Hypothalamus (tissue), 51 donors: ENCODE measurements at regions not wholly inside any gene's neighbourhood (a gene's known extent, or its start where the extent isn't known, plus 50 kb on each side); places are given as distances from the start of the nearest gene placed in this dataset.

Source experiments
- DNase-seq, 51 donors: peaks; one replicate each; lab custom pipeline; 2025; lab: John Stamatoyannopoulos, UW

GRCh38 chr11:112507281-112507680 lies 246.6 kb upstream of the PLET1 start:
- DNase-seq = no peak

- no peak for DNase-seq
Observed at GRCh38 chr11:112508750-112509149, 248.1 kb upstream of the PLET1 start.

- no peak for DNase-seq
Observed at GRCh38 chr11:112509300-112509699, 248.6 kb upstream of the PLET1 start.

GRCh38 chr11:112511271-112511670 lies 250.6 kb upstream of the PLET1 start:
- DNase-seq = peak in 1 of 51 donors; percentile 22

- DNase-seq = no peak
Observed at GRCh38 chr11:112511911-112512310, 251.3 kb upstream of the PLET1 start.

- no peak for DNase-seq
Observed at GRCh38 chr11:112513417-112513816, 252.8 kb upstream of the PLET1 start.

- peak in 21 of 51 donors; percentile 5 to 79 (median 26) for DNase-seq
Observed at GRCh38 chr11:112514011-112514740, 253.5 kb upstream of the PLET1 start.

- DNase-seq = no peak
Observed at GRCh38 chr11:112516261-112516660, 255.6 kb upstream of the PLET1 start.

- DNase-seq = no peak
Observed at GRCh38 chr11:112516755-112517154, 256.1 kb upstream of the PLET1 start.

- no peak for DNase-seq
Observed at GRCh38 chr11:112518371-112518770, 257.7 kb upstream of the PLET1 start.

- no peak for DNase-seq
Observed at GRCh38 chr11:112519751-112520150, 259.1 kb upstream of the PLET1 start.

- no peak for DNase-seq
Observed at GRCh38 chr11:112520354-112520753, 259.7 kb upstream of the PLET1 start.

GRCh38 chr11:112522536-112522935 lies 261.9 kb upstream of the PLET1 start:
- DNase-seq = no peak

- no peak for DNase-seq
Observed at GRCh38 chr11:112523031-112523430, 262.4 kb upstream of the PLET1 start.

GRCh38 chr11:112523477-112523876 lies 262.8 kb upstream of the PLET1 start:
- peak in 44 of 51 donors; percentile 23 to 87 (median 55) for DNase-seq

- peak in 5 of 51 donors; percentile 19 to 79 (median 38) for DNase-seq
Observed at GRCh38 chr11:112523951-112524350, 263.3 kb upstream of the PLET1 start.

GRCh38 chr11:112524798-112525197 lies 264.1 kb upstream of the PLET1 start:
- DNase-seq = peak in 7 of 51 donors; percentile 4 to 12 (median 7)

GRCh38 chr11:112525270-112525669 lies 264.6 kb upstream of the PLET1 start:
- peak in 2 of 51 donors; percentile 7 to 15 for DNase-seq

- no peak for DNase-seq
Observed at GRCh38 chr11:112525844-112526590, 265.4 kb upstream of the PLET1 start.

GRCh38 chr11:112526699-112527416 lies 266.2 kb upstream of the PLET1 start:
- DNase-seq = no peak

- no peak for DNase-seq
Observed at GRCh38 chr11:112529071-112529470, 268.4 kb upstream of the PLET1 start.
